Endothelial cell of umbilical vein (primary cell): ENCODE measurements at regions not wholly inside any gene's neighbourhood (a gene's known extent, or its start where the extent isn't known, plus 50 kb on each side); places are given as distances from the start of the nearest gene placed in this dataset.

ENCODE experiments used
- BruUV-seq: library from RNA; stranded (reverse); fragments of 400-500 nt; replicated peaks from 2 replicates; lab custom pipeline; 2021; lab: Mats Ljungman, UMichigan
- CTCF ChIA-PET: fragments of 300-600, 350-600 bp; sonication (Branson Sonifier 250); formaldehyde crosslinking; loops from one replicate; lab custom pipeline; 2021; ENCODE audit warnings: antibody characterized with exemption, inconsistent platforms; lab: Charles Lee
- POLR2A ChIA-PET: fragments of 300-600, 350-600 bp; sonication (Branson Sonifier 250); formaldehyde crosslinking; loops from one replicate; lab custom pipeline; 2021; ENCODE audit warnings: antibody characterized with exemption, inconsistent platforms; lab: Charles Lee
- DNase-seq: peaks from one replicate; pipeline ENCODE4 v3.0.0-alpha.2; 2011; ENCODE audit warnings: low read depth, low spot score
- FAIRE-seq: peaks from 2 replicates; lab custom pipeline; 2011; peaks lifted over from hg19 to GRCh38; lab: Jason Lieb, UNC
- H2AFZ ChIP-seq: 2 replicates; pipeline ENCODE4 v1.6.0; 2012; ENCODE audit warnings: low read depth, low read length, control low read depth, inconsistent platforms
- H3K27ac ChIP-seq: 2 replicates; pipeline ENCODE4 v1.5.1; 2011; ENCODE audit warnings: low read depth, mild to moderate bottlenecking, control low read depth, low read length, moderate library complexity; ENCODE audit not compliant: insufficient read depth
- H3K27me3 ChIP-seq, 2 experiments: 2 replicates each; pipeline versions ENCODE4 v1.6.0 to v1.6.1; 2011; ENCODE audit warnings: low read length in 2 of 2, mixed read lengths in 1 of 2; ENCODE audit not compliant: control insufficient read depth in 2 of 2, insufficient read depth in 2 of 2
- H3K36me3 ChIP-seq, 2 experiments: 2 replicates in 1 of 2; 3 replicates in 1 of 2; pipeline ENCODE4 v1.5.1; 2011; ENCODE audit warnings: low read length in 2 of 2, mild to moderate bottlenecking in 1 of 2, moderate library complexity in 1 of 2; ENCODE audit not compliant: control insufficient read depth in 2 of 2, insufficient read depth in 2 of 2; ENCODE audit errors: extremely low read depth in 1 of 2
- H3K4me1 ChIP-seq: 3 replicates; pipeline ENCODE4 v1.5.1; 2011; ENCODE audit warnings: mild to moderate bottlenecking, low read length; ENCODE audit not compliant: control insufficient read depth, insufficient read depth; ENCODE audit errors: extremely low read depth
- H3K4me2 ChIP-seq: 2 replicates; pipeline ENCODE4 v1.6.1; 2011; ENCODE audit warnings: low read length, control low read depth, mixed read lengths; ENCODE audit not compliant: insufficient read depth
- H3K4me3 ChIP-seq, 3 experiments: fragments of 200-600 bp in 1 of 3; sonication (generic), shearing (Covaris generic) in 1 of 3; replicated peaks in 1 of 3; 2 replicates each; pipeline ENCODE4 v1.5.1; 2011 to 2016; ENCODE audit warnings: control low read depth in 3 of 3, low read length in 3 of 3, mild to moderate bottlenecking in 2 of 3, inconsistent platforms in 1 of 3, low read depth in 1 of 3, moderate library complexity in 1 of 3; ENCODE audit not compliant: insufficient read depth in 1 of 3
- H3K79me2 ChIP-seq: 2 replicates; pipeline ENCODE4 v1.6.0; 2012; ENCODE audit warnings: low read length, inconsistent platforms; ENCODE audit not compliant: control insufficient read depth, insufficient read depth
- H3K9ac ChIP-seq: replicated peaks from 2 replicates; pipeline ENCODE3; 2011; ENCODE audit warnings: low read length, control low read depth; ENCODE audit not compliant: insufficient read depth; ENCODE audit errors: extremely low read depth
- H3K9me1 ChIP-seq: replicated peaks from 3 replicates; pipeline ENCODE4 v1.6.0; 2011; ENCODE audit warnings: mild to moderate bottlenecking, low read length; ENCODE audit not compliant: control insufficient read depth, insufficient read depth; ENCODE audit errors: extremely low read depth
- H3K9me3 ChIP-seq: replicated peaks from 2 replicates; pipeline ENCODE4 v1.5.1; 2012; ENCODE audit warnings: low read length, inconsistent platforms; ENCODE audit not compliant: control insufficient read depth, insufficient read depth
- H4K20me1 ChIP-seq: replicated peaks from 2 replicates; pipeline ENCODE3; 2011; ENCODE audit warnings: mild to moderate bottlenecking, low read length; ENCODE audit not compliant: control insufficient read depth, insufficient read depth; ENCODE audit errors: extremely low read depth
- CTCF ChIP-seq, 2 donors: IDR thresholded peaks; 1 replicate in 1 of 2; 2 replicates in 1 of 2; pipeline ENCODE4 v1.5.1; 2011; ENCODE audit warnings: low read length in 2 of 2, mild to moderate bottlenecking in 2 of 2, moderate library complexity in 2 of 2, control low read depth in 1 of 2, inconsistent platforms in 1 of 2, low read depth in 1 of 2; ENCODE audit not compliant: insufficient read depth in 1 of 2; ENCODE audit errors: extremely low read depth in 1 of 2
- EZH2 ChIP-seq: IDR thresholded peaks from 2 replicates; pipeline ENCODE4 v1.6.1; 2012; ENCODE audit warnings: borderline replicate concordance, low read depth, mild to moderate bottlenecking, moderate library complexity, low read length, inconsistent platforms; ENCODE audit not compliant: severe bottlenecking
- FOS ChIP-seq: IDR thresholded peaks from 2 replicates; pipeline ENCODE4 v1.6.1; 2011; ENCODE audit warnings: mild to moderate bottlenecking, low read length, moderate library complexity, borderline replicate concordance; ENCODE audit not compliant: insufficient read depth
- GATA2 ChIP-seq: IDR thresholded peaks from 2 replicates; pipeline ENCODE4 v1.7.0; 2011; ENCODE audit warnings: low read depth, mild to moderate bottlenecking, moderate library complexity, mixed read lengths, low read length; ENCODE audit not compliant: insufficient read length, insufficient read depth
- JUN ChIP-seq: IDR thresholded peaks from 2 replicates; pipeline ENCODE4 v1.6.1; 2011; ENCODE audit warnings: borderline replicate concordance, low read depth; ENCODE audit not compliant: insufficient read length, insufficient read depth
- MAX ChIP-seq: IDR thresholded peaks from 2 replicates; pipeline ENCODE4 v1.6.1; 2011; ENCODE audit not compliant: insufficient read depth, insufficient read length
- MYC ChIP-seq: IDR thresholded peaks from one replicate; pipeline ENCODE4 v1.6.1; 2011; ENCODE audit warnings: mild to moderate bottlenecking, low read depth, low read length
- POLR2A ChIP-seq: IDR thresholded peaks from 2 replicates; pipeline ENCODE4 v1.6.1; 2012; ENCODE audit warnings: low read depth, mild to moderate bottlenecking, control low read depth, low read length
- POLR2AphosphoS5 ChIP-seq: IDR thresholded peaks from 2 replicates; pipeline ENCODE4 v1.6.1; 2012; ENCODE audit warnings: low read depth, mild to moderate bottlenecking, control low read depth, low read length, moderate library complexity; ENCODE audit not compliant: insufficient read depth
- dilution Hi-C: fragments of 300-500 bp; cut with MboI; formaldehyde crosslinking; loops from one replicate; pipeline ENCODE4 v1.15.0; 2019; ENCODE audit warnings: low sequenced_read_pairs; ENCODE audit not compliant: extremely low pct_ligation_motif_present
- intact Hi-C: fragments of 100-400 bp; cut with micrococcal nuclease; formaldehyde crosslinking; loops from one replicate; pipeline ENCODE4 v1.10.0; 2022

- intact Hi-C loops, result no loop called here
- no peak overlapping the region for H3K4me3 ChIP-seq
- peak overlapping the region; percentile 18 for H2AFZ ChIP-seq
- ChIA-PET POLR2A (no interaction called here), CTCF (interaction anchor here (1.2 to 1.5 kb wide), 3 partner anchors 18 to 82 kb away, joined by 3 to 4 read pairs (median 4); no protein-coding TSS in a partner anchor)
- DNase-seq, result no peak
- H3K36me3 ChIP-seq, result no peaks in the 10 kb centered on the region
- no peaks in the 10 kb centered on the region for H3K79me2 ChIP-seq
- TF ChIP-seq JUN (no peak), MYC (no peak), GATA2 (no peak), MAX (no peak), FOS (no peak), POLR2AphosphoS5 (no peak), EZH2 (no peak), POLR2A (no peak), CTCF (IDR thresholded peaks at IDR 0.05; ENCODE audit: extremely low read depth in 1 of 2, insufficient read depth in 1 of 2, low read depth in 1 of 2, low read length in 2 of 2) (no peak)
- no peak overlapping the region for H3K4me2 ChIP-seq
- no TSS peak for BruUV-seq
- dilution Hi-C loops, result no loop called here
- H3K27ac ChIP-seq, result peak overlapping the region; percentile 80
- no peak overlapping the region for H3K9ac ChIP-seq
- no peaks in the 10 kb centered on the region for H4K20me1 ChIP-seq
- H3K27me3 ChIP-seq, result no peaks in the 10 kb centered on the region
- peaks cover 63% of the 10 kb centered on the region for H3K4me1 ChIP-seq
- FAIRE-seq, result no peak
- H3K9me3 ChIP-seq, result no peaks in the 10 kb centered on the region
- H3K9me1 ChIP-seq, result no peaks in the 10 kb centered on the region
Measured at GRCh38 chr1:98386675-98387440, 274.7 kb upstream of the SNX7 start.
